HG03565 (cell line): ENCODE measurements at regions not wholly inside any gene's neighbourhood (a gene's known extent, or its start where the extent isn't known, plus 50 kb on each side); places are given as distances from the start of the nearest gene placed in this dataset.
"Not testable (repeated sequence)": the region's sequence is repeated elsewhere in the genome, so short reads cannot be mapped to it uniquely, and the experiment has no call there.

Experiments used
- ATAC-seq: cut with Tn5 transposase; IDR thresholded peaks from one replicate; pipeline ENCODE4 v1.9.1; 2021; ENCODE audit warnings: mild to moderate bottlenecking, moderate library complexity; ENCODE audit not compliant: unreplicated experiment

DNA sequence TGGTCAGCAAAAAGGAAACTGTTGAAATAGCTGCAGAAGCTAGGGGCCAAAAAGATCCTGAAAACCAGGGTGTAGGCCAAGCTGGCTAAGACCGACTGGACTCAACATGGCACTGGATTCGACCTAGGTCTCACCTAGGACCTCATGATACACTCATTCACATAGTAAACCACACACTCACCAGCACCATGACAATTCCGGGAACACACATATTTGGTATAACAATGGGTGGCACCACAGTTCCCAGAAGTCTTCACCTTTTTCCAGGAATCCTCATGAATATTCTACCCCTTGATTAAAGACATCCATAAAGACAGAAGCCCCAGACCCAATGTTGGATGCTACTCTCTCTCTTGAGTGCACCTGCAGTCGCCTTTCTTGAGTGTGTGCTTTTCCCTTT is 460.1 kb downstream of the TMEM114 start:
- no peak for ATAC-seq

DNA sequence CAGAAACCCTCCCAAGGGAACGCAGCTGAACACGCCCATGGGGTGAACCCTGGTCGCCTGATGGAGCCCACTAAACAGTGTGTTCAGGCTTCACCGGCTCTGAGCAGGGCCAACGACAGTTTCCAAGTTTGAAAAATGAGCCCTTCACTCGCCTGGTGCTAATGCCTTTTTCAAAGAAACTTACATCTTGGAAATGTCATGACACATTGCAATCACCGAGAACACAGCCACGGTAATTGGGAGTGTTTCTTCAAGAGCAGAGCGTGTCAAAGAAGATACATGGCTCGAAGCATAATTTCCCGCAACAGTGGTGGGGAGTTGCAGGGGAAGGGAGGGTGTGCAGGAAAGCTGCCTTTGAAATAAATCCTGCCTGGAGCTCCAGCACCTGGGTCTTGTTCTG is 463.2 kb downstream of the TMEM114 start:
- no peak for ATAC-seq

GRCh38 chr16:8126313-8126712 is 464.0 kb downstream of the TMEM114 start:
- no peak for ATAC-seq

DNA sequence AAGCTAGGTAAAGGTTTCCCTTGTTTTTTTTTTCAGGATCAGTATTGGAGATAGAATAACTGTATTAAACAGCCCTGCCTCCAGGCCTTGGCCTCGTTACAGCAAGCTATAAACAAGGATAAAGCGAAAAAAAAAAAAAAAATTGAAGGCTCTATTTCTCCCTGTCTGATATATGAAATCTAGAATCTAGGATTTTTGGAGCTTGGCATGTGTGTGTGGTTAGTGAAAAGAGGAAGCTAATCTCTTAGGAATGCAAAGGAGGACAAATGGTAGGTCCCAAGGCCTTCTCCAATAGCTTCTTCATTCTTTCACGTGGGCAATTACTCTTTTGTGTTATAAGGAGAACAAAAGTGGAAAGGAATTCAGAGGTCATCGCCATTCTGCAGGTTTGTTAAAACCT is 470.3 kb downstream of the TMEM114 start:
- no peak for ATAC-seq

DNA sequence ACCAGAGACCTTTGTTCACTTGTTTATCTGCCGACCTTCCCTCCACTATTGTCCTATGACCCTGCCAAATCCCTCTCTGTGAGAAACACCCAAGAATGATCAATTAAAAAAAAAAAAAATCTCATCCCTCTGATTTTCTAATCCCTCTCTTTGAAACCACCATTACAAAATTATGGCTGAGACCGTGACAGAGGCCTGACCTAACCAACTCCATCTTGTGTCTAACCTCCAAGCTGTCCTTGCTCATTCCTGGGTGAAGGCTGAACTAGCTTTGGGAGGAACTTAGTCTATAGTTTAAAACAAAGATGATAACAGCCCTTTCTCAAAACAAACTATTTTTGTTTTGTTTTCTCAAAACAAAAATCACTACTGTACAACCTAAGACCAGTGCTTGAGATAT is 474.5 kb downstream of the TMEM114 start:
- ATAC-seq: no peak

DNA sequence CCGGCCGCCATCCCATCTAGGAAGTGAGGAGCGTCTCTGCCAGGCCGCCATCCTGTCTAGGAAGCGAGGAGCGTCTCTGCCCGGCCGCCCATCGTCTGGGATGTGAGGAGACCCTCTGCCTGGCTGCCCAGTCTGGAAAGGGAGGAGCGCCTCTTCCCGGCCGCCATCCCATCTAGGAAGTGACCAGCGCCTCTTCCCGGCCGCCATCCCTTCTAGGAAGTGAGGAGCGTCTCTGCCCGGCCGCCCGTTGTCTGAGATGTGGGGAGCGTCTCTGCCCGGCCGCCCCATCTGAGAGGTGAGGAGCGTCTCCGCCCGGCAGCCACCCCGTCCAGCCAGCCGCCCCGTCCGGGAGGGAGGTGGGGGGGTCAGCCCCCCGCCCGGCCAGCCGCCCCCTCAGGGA is 475.4 kb downstream of the TMEM114 start:
- ATAC-seq: not testable (repeated sequence)

GRCh38 chr16:8113843-8114242 is 476.5 kb downstream of the TMEM114 start:
- no peak for ATAC-seq

GRCh38 chr16:8110572-8111514 is 479.5 kb downstream of the TMEM114 start:
- no peak for ATAC-seq

DNA sequence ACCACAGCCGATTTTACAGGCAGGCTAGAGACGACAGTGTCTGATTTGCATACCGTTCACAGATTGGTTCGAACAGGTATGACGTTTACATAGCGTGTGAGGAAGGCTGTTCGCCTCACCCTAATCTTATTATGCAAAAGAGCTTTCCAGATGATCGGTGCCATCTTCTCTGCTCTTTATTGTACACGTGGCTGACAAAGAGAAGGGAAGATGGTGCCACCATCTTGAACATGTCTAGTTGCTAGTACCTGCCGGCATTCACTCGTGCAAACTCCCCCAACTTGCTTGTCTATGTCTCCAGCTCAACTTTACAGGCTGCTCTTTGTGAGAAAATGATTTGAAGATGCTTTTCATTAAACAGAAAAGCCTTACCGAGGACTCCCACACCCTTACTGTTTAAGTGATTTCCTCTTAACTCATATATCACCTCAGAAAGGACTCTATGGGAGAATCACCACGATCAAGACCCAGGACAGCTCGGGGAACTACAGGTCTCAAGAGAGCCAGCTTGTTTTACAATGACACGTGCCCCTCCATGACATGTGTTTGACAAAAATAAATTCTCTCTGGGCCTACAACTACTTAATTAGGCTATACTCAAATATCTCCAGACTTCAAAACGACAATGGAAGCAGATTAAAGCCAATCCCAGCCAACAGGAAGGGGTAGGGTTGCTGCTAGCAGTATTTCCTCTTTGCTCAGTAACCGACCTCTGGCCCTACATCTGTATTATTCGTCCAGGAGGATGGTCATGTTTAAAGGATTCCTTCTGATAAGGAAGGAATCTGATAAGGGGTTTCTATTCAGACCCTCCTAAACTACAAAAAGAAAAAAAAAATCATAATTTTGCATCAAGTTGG is 480.6 kb downstream of the TMEM114 start:
- ATAC-seq: no peak

- ATAC-seq: no peak
These were observed 481.3 kb downstream of the TMEM114 start for GRCh38 chr16:8108991-8109509.

DNA sequence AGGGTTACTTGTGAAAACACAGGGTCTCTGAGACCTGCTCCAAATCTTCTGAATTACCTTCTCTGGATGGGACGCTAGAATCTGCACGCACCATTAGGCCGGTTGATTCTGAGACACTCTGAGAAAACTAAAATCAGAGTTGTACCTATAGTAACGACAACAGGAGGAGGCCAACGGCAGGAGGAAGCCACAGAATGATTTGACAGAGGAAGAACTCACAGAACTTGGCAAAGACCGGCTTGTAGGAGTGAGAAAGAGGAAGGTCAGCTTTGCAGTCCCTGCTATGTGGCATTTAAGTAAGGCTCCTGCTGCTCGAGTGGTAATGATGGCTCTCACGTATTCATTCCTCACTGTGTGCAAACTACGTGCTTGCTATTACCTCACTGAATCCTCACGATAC is 483.0 kb downstream of the TMEM114 start:
- no peak for ATAC-seq

DNA sequence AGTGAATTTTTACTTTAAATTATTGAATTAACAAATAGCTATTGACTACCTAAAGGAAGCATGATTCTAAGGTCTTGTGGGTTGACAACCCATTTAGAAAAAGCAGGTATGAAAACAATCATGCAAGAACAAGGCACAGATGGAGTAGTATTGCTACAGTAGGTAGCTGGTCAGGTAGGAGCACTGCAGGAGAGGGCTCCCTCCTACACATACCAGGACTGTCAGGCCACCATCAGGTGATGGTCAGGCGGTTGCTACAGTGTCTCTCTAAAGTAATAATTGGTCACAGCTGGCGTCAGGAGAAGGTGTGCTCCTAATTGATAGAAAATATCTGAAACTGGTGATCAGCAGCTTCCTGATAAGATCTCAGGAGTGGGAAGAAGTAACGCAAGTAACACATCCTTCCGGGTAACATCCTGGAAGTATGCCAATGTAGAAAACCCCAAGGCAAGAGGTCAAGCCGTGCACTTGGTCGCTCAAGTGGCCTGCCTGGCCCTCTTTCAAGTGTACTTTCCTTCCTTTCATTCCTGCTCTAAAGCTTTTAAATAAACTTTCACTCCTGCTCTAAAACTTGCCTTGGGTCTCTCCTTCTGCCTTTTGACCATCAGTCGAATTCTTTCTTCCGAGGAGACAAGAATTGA is 486.5 kb downstream of the TMEM114 start:
- ATAC-seq: no peak

DNA sequence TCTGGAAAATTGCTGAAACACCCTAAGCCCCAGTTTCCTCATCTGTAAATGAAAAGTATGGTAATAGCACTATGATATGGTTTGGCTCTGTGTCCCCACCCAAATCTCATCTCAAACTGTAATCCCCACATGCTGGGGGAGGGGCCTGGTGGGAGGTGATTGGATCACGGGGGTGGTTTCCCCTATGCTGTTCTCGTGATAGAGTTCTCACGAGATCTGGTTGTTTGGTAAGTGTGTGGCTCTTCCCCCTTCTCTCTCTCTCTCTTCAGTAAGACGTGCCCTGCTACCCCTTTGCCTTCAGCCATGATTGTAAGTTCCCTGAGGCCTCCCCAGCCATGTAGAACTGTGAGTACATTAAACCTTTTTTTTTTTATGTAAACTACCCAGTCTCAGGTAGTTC is 490.7 kb downstream of the TMEM114 start:
- no peak for ATAC-seq

GRCh38 chr16:8098947-8099512 is 491.3 kb downstream of the TMEM114 start:
- no peak for ATAC-seq

- no peak for ATAC-seq
These were observed 494.1 kb downstream of the TMEM114 start for GRCh38 chr16:8096211-8096610.

DNA sequence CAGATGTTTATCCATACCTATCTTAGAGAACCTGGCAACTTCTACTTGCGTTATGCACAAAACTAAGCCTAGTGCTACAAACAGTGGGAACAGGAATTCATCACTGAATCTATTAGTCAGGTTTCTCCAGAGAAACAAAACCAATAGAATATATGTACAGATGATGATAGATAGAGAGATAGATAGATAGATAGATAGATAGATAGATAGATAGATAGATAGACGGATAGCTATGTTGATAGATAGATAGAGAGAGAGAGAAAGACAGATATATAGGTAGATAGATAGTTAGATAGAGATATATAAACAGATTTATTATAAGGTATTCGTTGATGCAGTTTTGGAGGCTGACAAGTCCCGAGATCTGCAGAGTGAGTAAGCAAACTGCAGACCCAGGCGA is 495.6 kb downstream of the TMEM114 start:
- no peak for ATAC-seq

DNA sequence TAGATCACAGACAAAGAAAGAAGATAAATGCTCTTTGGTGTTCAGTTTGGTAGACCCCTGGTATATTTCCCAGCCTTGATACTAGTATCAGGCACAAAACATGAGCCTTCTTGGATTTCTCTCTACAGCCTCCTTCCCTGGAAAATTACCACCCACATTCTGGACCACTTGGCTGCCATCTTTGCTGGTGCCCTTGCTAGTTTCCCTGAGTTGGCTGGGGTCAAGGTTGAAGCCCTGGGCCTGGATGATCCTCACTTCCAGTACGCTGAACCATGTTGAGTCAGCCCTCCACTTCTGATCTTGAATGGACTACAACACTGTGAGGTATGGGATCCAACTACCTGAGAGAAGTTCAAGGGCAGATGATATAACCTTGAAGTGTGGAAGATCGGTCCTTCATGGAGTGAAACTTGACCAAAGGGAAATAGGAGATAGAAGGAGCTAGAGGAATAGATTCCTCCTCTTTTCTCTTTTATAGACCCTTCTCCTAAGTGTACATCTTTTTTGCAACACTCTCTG is 501.4 kb downstream of the TMEM114 start:
- ATAC-seq: no peak

- ATAC-seq: no peak
These were observed 502.6 kb downstream of the TMEM114 start for GRCh38 chr16:8087597-8088289.

DNA sequence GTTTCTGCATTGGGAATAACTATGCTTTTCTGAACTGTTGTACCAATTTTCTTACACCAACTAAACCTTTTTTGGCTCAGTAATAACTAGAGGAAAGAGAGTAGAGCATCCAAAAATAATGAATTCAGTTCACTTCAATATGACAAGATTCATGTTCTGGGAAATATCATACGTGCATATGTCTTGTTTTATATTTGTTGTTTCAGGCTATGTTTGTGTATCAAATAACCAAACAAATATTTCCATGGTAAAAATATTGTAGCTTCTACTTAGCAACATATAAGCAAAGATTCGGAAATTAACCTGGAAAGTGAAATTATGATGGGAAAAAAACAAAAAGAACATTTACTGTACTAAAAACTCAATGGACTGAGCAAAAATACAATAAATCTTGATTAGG is 503.2 kb downstream of the TMEM114 start:
- no peak for ATAC-seq

DNA sequence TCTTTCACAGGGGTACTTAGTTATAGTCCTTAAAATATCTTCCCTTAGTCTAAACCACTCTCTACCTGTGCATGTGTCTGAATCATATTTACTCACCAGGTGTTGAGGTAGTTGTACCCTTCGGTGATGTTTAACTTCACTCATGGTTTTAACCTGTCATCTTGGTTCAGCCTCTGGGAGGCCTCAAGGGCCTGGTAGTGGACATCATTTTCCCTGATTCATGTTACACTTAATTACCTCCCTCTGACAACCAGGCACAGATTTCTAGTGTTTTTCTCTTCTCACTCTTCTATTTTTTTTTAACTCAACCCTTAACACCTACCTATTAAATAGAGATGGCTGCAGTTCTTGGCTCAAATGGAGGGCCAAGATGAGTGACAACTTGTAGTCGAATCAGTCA is 505.4 kb downstream of the TMEM114 start:
- no peak for ATAC-seq
